Astrocyte (in vitro differentiated cells and primary cell): ENCODE measurements at regions not wholly inside any gene's neighbourhood (a gene's known extent, or its start where the extent isn't known, plus 50 kb on each side); places are given as distances from the start of the nearest gene placed in this dataset.

ENCODE experiments used
- EZH2 ChIP-seq: IDR thresholded peaks from 2 replicates; pipeline ENCODE4 v1.6.1; 2012; ENCODE audit warnings: mild to moderate bottlenecking, low read length, inconsistent platforms; ENCODE audit not compliant: insufficient read depth
- TF ChIP-seq, protein P1 (sequence below): IDR thresholded peaks from 2 replicates; pipeline ENCODE4 v1.5.1; 2011; ENCODE audit warnings: low read depth, mild to moderate bottlenecking, inconsistent platforms, low read length, moderate library complexity; ENCODE audit not compliant: insufficient read depth

GRCh38 chr2:11043245-11043644 is 112.0 kb upstream of the SLC66A3 start:
- TF ChIP-seq, protein P1, sequence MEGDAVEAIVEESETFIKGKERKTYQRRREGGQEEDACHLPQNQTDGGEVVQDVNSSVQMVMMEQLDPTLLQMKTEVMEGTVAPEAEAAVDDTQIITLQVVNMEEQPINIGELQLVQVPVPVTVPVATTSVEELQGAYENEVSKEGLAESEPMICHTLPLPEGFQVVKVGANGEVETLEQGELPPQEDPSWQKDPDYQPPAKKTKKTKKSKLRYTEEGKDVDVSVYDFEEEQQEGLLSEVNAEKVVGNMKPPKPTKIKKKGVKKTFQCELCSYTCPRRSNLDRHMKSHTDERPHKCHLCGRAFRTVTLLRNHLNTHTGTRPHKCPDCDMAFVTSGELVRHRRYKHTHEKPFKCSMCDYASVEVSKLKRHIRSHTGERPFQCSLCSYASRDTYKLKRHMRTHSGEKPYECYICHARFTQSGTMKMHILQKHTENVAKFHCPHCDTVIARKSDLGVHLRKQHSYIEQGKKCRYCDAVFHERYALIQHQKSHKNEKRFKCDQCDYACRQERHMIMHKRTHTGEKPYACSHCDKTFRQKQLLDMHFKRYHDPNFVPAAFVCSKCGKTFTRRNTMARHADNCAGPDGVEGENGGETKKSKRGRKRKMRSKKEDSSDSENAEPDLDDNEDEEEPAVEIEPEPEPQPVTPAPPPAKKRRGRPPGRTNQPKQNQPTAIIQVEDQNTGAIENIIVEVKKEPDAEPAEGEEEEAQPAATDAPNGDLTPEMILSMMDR: no peak
- TF ChIP-seq EZH2: no peak
